ENCODE measurements at regions not wholly inside any gene's neighbourhood (a gene's known extent, or its start where the extent isn't known, plus 50 kb on each side); places are given as distances from the start of the nearest gene placed in this dataset.
"Not testable (repeated sequence)": the region's sequence is repeated elsewhere in the genome, so short reads cannot be mapped to it uniquely, and the experiment has no call there.

- intact Hi-C loops (cut with DNase I) = no loop called here
- no peak for DNase-seq (ENCODE audit: low spot score)
Observed at GRCh38 chr4:124954046-124954445, 241.5 kb upstream of the ANKRD50 start.

GRCh38 chr4:124953486-124953885, 241.0 kb upstream of the ANKRD50 start:
- intact Hi-C loops (cut with DNase I) = no loop called here
- no peak for DNase-seq (ENCODE audit: low spot score)

- no peak for DNase-seq (ENCODE audit: low spot score)
- intact Hi-C loops (cut with DNase I) = no loop called here
Observed at GRCh38 chr4:124953061-124953460, 240.5 kb upstream of the ANKRD50 start.

- intact Hi-C loops (cut with DNase I) = no loop called here
- no peak for DNase-seq (ENCODE audit: low spot score)
Observed at GRCh38 chr4:124952601-124953000, 240.1 kb upstream of the ANKRD50 start.

- no peak for DNase-seq (ENCODE audit: low spot score)
- intact Hi-C loops (cut with DNase I) = no loop called here
Observed at GRCh38 chr4:124948976-124949597, 236.6 kb upstream of the ANKRD50 start.

- DNase-seq (ENCODE audit: low spot score) = no peak
- intact Hi-C loops (cut with DNase I) = no loop called here
Observed at GRCh38 chr4:124947622-124948265, 235.2 kb upstream of the ANKRD50 start.

- DNase-seq (ENCODE audit: low spot score) = no peak
- intact Hi-C loops (cut with DNase I) = no loop called here
Observed at GRCh38 chr4:124946696-124947095, 234.2 kb upstream of the ANKRD50 start.

- DNase-seq (ENCODE audit: low spot score) = no peak
- intact Hi-C loops (cut with DNase I) = no loop called here
Observed at GRCh38 chr4:124945422-124945821, 232.9 kb upstream of the ANKRD50 start.

- intact Hi-C loops (cut with DNase I) = no loop called here
- DNase-seq (ENCODE audit: low spot score) = no peak
Observed at GRCh38 chr4:124943938-124944337, 231.4 kb upstream of the ANKRD50 start.

- DNase-seq (ENCODE audit: low spot score) = no peak
- intact Hi-C loops (cut with DNase I) = no loop called here
Observed at GRCh38 chr4:124943145-124943889, 230.8 kb upstream of the ANKRD50 start.

- no peak for DNase-seq (ENCODE audit: low spot score)
- intact Hi-C loops (cut with DNase I) = no loop called here
Observed at GRCh38 chr4:124941267-124941666, 228.7 kb upstream of the ANKRD50 start.

GRCh38 chr4:124940387-124940786, 227.9 kb upstream of the ANKRD50 start:
- intact Hi-C loops (cut with DNase I) = no loop called here
- no peak for DNase-seq (ENCODE audit: low spot score)

GRCh38 chr4:124939908-124940307, 227.4 kb upstream of the ANKRD50 start:
- intact Hi-C loops (cut with DNase I) = no loop called here
- DNase-seq (ENCODE audit: low spot score) = no peak

- no peak for DNase-seq (ENCODE audit: low spot score)
- intact Hi-C loops (cut with DNase I) = no loop called here
Observed at GRCh38 chr4:124938836-124939235, 226.3 kb upstream of the ANKRD50 start.

GRCh38 chr4:124937993-124938392, 225.5 kb upstream of the ANKRD50 start:
- no peak for DNase-seq (ENCODE audit: low spot score)
- intact Hi-C loops (cut with DNase I) = no loop called here

GRCh38 chr4:124936427-124936826, 223.9 kb upstream of the ANKRD50 start:
- intact Hi-C loops (cut with DNase I) = no loop called here
- no peak for DNase-seq (ENCODE audit: low spot score)

GRCh38 chr4:124934916-124935315, 222.4 kb upstream of the ANKRD50 start:
- intact Hi-C loops (cut with DNase I) = no loop called here
- no peak for DNase-seq (ENCODE audit: low spot score)

- intact Hi-C loops (cut with DNase I) = no loop called here
- no peak for DNase-seq (ENCODE audit: low spot score)
Observed at GRCh38 chr4:124933521-124933920, 221.0 kb upstream of the ANKRD50 start.

- intact Hi-C loops (cut with DNase I) = no loop called here
- DNase-seq (ENCODE audit: low spot score) = no peak
Observed at GRCh38 chr4:124932447-124932846, 219.9 kb upstream of the ANKRD50 start.

GRCh38 chr4:124931050-124931449, 218.5 kb upstream of the ANKRD50 start:
- intact Hi-C loops (cut with DNase I) = no loop called here
- DNase-seq (ENCODE audit: low spot score) = no peak

- DNase-seq (ENCODE audit: low spot score); intact Hi-C loops (cut with DNase I): not testable (repeated sequence)
Observed at GRCh38 chr4:124922748-124923147, 210.2 kb upstream of the ANKRD50 start.
